Activated T-helper 1 cell treated with Interleukin-2 at 50 U/mL for 16 hours (primary cell): ENCODE measurements at regions not wholly inside any gene's neighbourhood (a gene's known extent, or its start where the extent isn't known, plus 50 kb on each side); places are given as distances from the start of the nearest gene placed in this dataset.

ENCODE experiments used
- DNase-seq: peaks from one replicate; pipeline ENCODE4 v3.0.0-alpha.2; 2020; ENCODE audit warnings: low read depth

GRCh38 chr11:11173316-11174025 lies 179.6 kb downstream of the CSNK2A3 start:
- no peak for DNase-seq

GRCh38 chr11:11171854-11172253 lies 181.2 kb downstream of the CSNK2A3 start:
- DNase-seq = no peak

- no peak for DNase-seq
Measured at GRCh38 chr11:11171285-11171684, 181.8 kb downstream of the CSNK2A3 start.

- no peak for DNase-seq
Measured at GRCh38 chr11:11170352-11171084, 182.5 kb downstream of the CSNK2A3 start.

GRCh38 chr11:11169715-11170351 lies 183.2 kb downstream of the CSNK2A3 start:
- DNase-seq = no peak

GRCh38 chr11:11167806-11168205 lies 185.2 kb downstream of the CSNK2A3 start:
- DNase-seq = no peak

GRCh38 chr11:11164334-11164690 lies 188.7 kb downstream of the CSNK2A3 start:
- DNase-seq = no peak

- no peak for DNase-seq
Measured at GRCh38 chr11:11163669-11164333, 189.2 kb downstream of the CSNK2A3 start.

- DNase-seq = no peak
Measured at GRCh38 chr11:11163236-11163635, 189.8 kb downstream of the CSNK2A3 start.

- DNase-seq = peak; percentile 34
Measured at GRCh38 chr11:11157185-11157584, 195.9 kb downstream of the CSNK2A3 start.

- DNase-seq = no peak
Measured at GRCh38 chr11:11155962-11156815, 196.9 kb downstream of the CSNK2A3 start.

- DNase-seq = no peak
Measured at GRCh38 chr11:11152877-11153276, 200.2 kb downstream of the CSNK2A3 start.

GRCh38 chr11:11149671-11150459 lies 203.2 kb downstream of the CSNK2A3 start:
- DNase-seq = peak; percentile 35

- no peak for DNase-seq
Measured at GRCh38 chr11:11148596-11148995, 204.5 kb downstream of the CSNK2A3 start.

GRCh38 chr11:11148104-11148509 lies 204.9 kb downstream of the CSNK2A3 start:
- no peak for DNase-seq

GRCh38 chr11:11146830-11147229 lies 206.2 kb downstream of the CSNK2A3 start:
- no peak for DNase-seq

- DNase-seq = no peak
Measured at GRCh38 chr11:11143849-11144248, 209.2 kb downstream of the CSNK2A3 start.

- no peak for DNase-seq
Measured at GRCh38 chr11:11142430-11142829, 210.6 kb downstream of the CSNK2A3 start.

- DNase-seq = no peak
Measured at GRCh38 chr11:11141065-11141464, 212.0 kb downstream of the CSNK2A3 start.

GRCh38 chr11:11140510-11140909 lies 212.5 kb downstream of the CSNK2A3 start:
- DNase-seq = no peak

GRCh38 chr11:11137339-11137738 lies 215.7 kb downstream of the CSNK2A3 start:
- no peak for DNase-seq
